HepG2 (cell line): ENCODE measurements at regions not wholly inside any gene's neighbourhood (a gene's known extent, or its start where the extent isn't known, plus 50 kb on each side); places are given as distances from the start of the nearest gene placed in this dataset.

Experiments used
- ATAC-seq: fragments of 200-7000 bp; cut with Tn5 transposase; 3 replicates; pipeline ENCODE4 v1.9.1; 2020; ENCODE audit warnings: mild to moderate bottlenecking, moderate library complexity
- BruUV-seq: library from RNA; stranded (reverse); fragments of 400-500 nt; replicated peaks from 2 replicates; lab custom pipeline; 2021; lab: Mats Ljungman, UMichigan
- CTCF ChIA-PET: fragments of 300-600 bp; formaldehyde crosslinking; extraction: SDS; loops from one replicate; lab custom pipeline; 2021; ENCODE audit warnings: low total read pairs, inconsistent platforms, low intra/inter-chr PET ratio; lab: Yijun Ruan, JAX
- POLR2A ChIA-PET: fragments of 350-600 bp; sonication (Branson Sonifier 250); formaldehyde crosslinking; loops from one replicate; lab custom pipeline; 2020; ENCODE audit warnings: antibody characterized with exemption, inconsistent platforms; lab: Yijun Ruan, JAX
- DNase-seq: peaks from one replicate; pipeline ENCODE4 v3.0.0-alpha.2; 2015; ENCODE audit warnings: low spot score
- FAIRE-seq: peaks from 3 replicates; lab custom pipeline; 2011; peaks lifted over from hg19 to GRCh38; lab: Jason Lieb, UNC
- H2AFZ ChIP-seq: one replicate; pipeline ENCODE4 v1.6.1; 2011; ENCODE audit warnings: low read length, inconsistent platforms
- H3K27ac ChIP-seq: fragments of 300-600 bp; 3 replicates; pipeline ENCODE4 v1.8.0; 2011; ENCODE audit warnings: mixed run types, mild to moderate bottlenecking, mixed read lengths, low read length, inconsistent platforms; ENCODE audit not compliant: insufficient read depth; ENCODE audit errors: extremely low read length
- H3K27me3 ChIP-seq, 2 experiments: fragments of 200-600 bp in 1 of 2; 2 replicates in 1 of 2; 3 replicates in 1 of 2; pipeline versions ENCODE4 v1.6.0 to v1.8.0; 2011; ENCODE audit warnings: low read length in 2 of 2, mild to moderate bottlenecking in 2 of 2, moderate library complexity in 2 of 2, inconsistent platforms in 1 of 2; ENCODE audit not compliant: insufficient read depth in 2 of 2, control insufficient read depth in 1 of 2
- H3K36me3 ChIP-seq, 2 experiments: fragments of 200-600 bp in 1 of 2; replicated peaks in 1 of 2; 2 replicates in 1 of 2; 3 replicates in 1 of 2; pipeline versions ENCODE4 v1.5.1 to v1.8.0; 2011; ENCODE audit warnings: low read length in 2 of 2, inconsistent platforms in 1 of 2; ENCODE audit not compliant: insufficient read depth in 2 of 2, control insufficient read depth in 1 of 2
- H3K4me1 ChIP-seq: 2 replicates; pipeline ENCODE4 v1.5.1; 2012; ENCODE audit warnings: low read length, inconsistent platforms; ENCODE audit not compliant: insufficient read depth
- H3K4me2 ChIP-seq: 2 replicates; pipeline ENCODE4 v1.6.0; 2011; ENCODE audit warnings: low read depth, low read length, inconsistent platforms
- H3K4me3 ChIP-seq, 3 experiments: fragments of 200-600 bp in 1 of 3; sonication (generic), shearing (Covaris generic) in 1 of 3; replicated peaks in 1 of 3; 2 replicates each; pipeline ENCODE4 v1.5.1; 2011 to 2016; ENCODE audit warnings: low read length in 3 of 3, inconsistent platforms in 2 of 3, low read depth in 2 of 3, mild to moderate bottlenecking in 2 of 3, control low read depth in 1 of 3, mixed read lengths in 1 of 3; ENCODE audit not compliant: insufficient read depth in 1 of 3
- H3K79me2 ChIP-seq: one replicate; pipeline ENCODE4 v1.6.1; 2011; ENCODE audit warnings: low read length, inconsistent platforms; ENCODE audit not compliant: insufficient read depth
- H3K9ac ChIP-seq: 2 replicates; pipeline ENCODE4 v1.6.0; 2011; ENCODE audit warnings: mild to moderate bottlenecking, low read depth, low read length, inconsistent platforms; ENCODE audit not compliant: insufficient read depth
- H3K9me3 ChIP-seq: 2 replicates; pipeline ENCODE4 v1.5.1; 2012; ENCODE audit warnings: mild to moderate bottlenecking, low read length
- H4K20me1 ChIP-seq: 2 replicates; pipeline ENCODE4 v1.6.0; 2011; ENCODE audit warnings: inconsistent platforms, mild to moderate bottlenecking, low read length, moderate library complexity; ENCODE audit not compliant: insufficient read depth
- MBNL3 ChIP-seq: fragments of 250-450 bp; sonication (Bioruptor Pico); conservative IDR thresholded peaks from 2 replicates; pipeline ENCODE4 v1.8.0; 2022; ENCODE audit warnings: mild to moderate bottlenecking, inconsistent platforms
- NONO ChIP-seq, 2 experiments: fragments of 450-650 bp in 1 of 2; sonication (generic) in 1 of 2; formaldehyde crosslinking in 1 of 2; IDR thresholded peaks in 1 of 2; conservative IDR thresholded peaks in 1 of 2; 2 replicates each; pipeline versions ENCODE4 v1.6.1 to v1.8.0; 2017 to 2022; ENCODE audit warnings: mild to moderate bottlenecking in 1 of 2, missing genetic modification reagents in 1 of 2, moderate library complexity in 1 of 2
- SNAPC2 ChIP-seq: sonication (generic); formaldehyde crosslinking; IDR thresholded peaks from 2 replicates; pipeline ENCODE4 v1.8.1; 2022; ENCODE audit warnings: mild to moderate bottlenecking, missing genetic modification reagents
- TAF15 ChIP-seq: fragments of 200-400 bp; formaldehyde crosslinking; IDR thresholded peaks from one replicate; pipeline ENCODE4 v1.6.1; 2018; ENCODE audit warnings: mild to moderate bottlenecking, low read depth, low read length; ENCODE audit not compliant: poor library complexity, severe bottlenecking
- ZC3H13 ChIP-seq: sonication (generic); formaldehyde crosslinking; IDR thresholded peaks from 2 replicates; pipeline ENCODE4 v1.8.1; 2023; ENCODE audit warnings: mild to moderate bottlenecking, missing genetic modification reagents, moderate library complexity
- ZFP36 ChIP-seq: fragments of 150-350 bp; IDR thresholded peaks from 2 replicates; pipeline ENCODE4 v1.6.1; 2018; ENCODE audit warnings: borderline replicate concordance, low read length, low read depth; ENCODE audit not compliant: partially characterized antibody
- ZNF367 ChIP-seq: sonication (generic); formaldehyde crosslinking; IDR thresholded peaks from 2 replicates; pipeline ENCODE4 v1.4.0; 2020; ENCODE audit warnings: missing genetic modification reagents, borderline replicate concordance
- ZNF512 ChIP-seq: sonication (generic); formaldehyde crosslinking; IDR thresholded peaks from 2 replicates; pipeline ENCODE4 v1.4.0; 2020; ENCODE audit warnings: mild to moderate bottlenecking, missing genetic modification reagents
- ZNF883 ChIP-seq: sonication (generic); formaldehyde crosslinking; IDR thresholded peaks from 2 replicates; pipeline ENCODE4 v1.5.1; 2020; ENCODE audit warnings: mild to moderate bottlenecking, missing genetic modification reagents; ENCODE audit errors: not compliant biosample characterization
- WGBS: methylation state at CpG from one replicate; pipeline ENCODE4 v1.1.6; 2017; ENCODE audit warnings: low lambda C conversion rate; 5-methylcytosine and 5-hydroxymethylcytosine counted together
- in situ Hi-C: cut with HindIII; loops from 2 replicates; pipeline ENCODE4 v1.10.0; 2017; ENCODE audit warnings: low pct_unique_long_range_greater_than_20kb; ENCODE audit not compliant: extremely low pct_ligation_motif_present
- intact Hi-C: fragments of 100-400 bp; cut with micrococcal nuclease; formaldehyde crosslinking; loops from one replicate; pipeline ENCODE4 v1.10.0; 2022; ENCODE audit not compliant: unreplicated experiment

- Histone ChIP-seq H3K9ac (no peak overlapping the region), H3K27ac (no peak overlapping the region), H4K20me1 (no peaks in the 10 kb centered on the region), H3K4me3 (no peak overlapping the region), H3K79me2 (no peaks in the 10 kb centered on the region), H2AFZ (no peak overlapping the region), H3K36me3 (no peaks in the 10 kb centered on the region), H3K4me2 (no peak overlapping the region), H3K27me3 (no peaks in the 10 kb centered on the region), H3K4me1 (no peaks in the 10 kb centered on the region), H3K9me3 (no peaks in the 10 kb centered on the region)
- ChIA-PET POLR2A (no interaction called here), CTCF (no interaction called here)
- DNase-seq (no peak), ATAC-seq (no peak), FAIRE-seq (no peak)
- in situ Hi-C loops: no loop called here
- intact Hi-C loops: no loop called here
- WGBS: 50% methylated on average over 1 of the region's 2 CpGs
- TF ChIP-seq ZNF367 (CRISPR knock-in tag) (no peak), ZNF512 (CRISPR knock-in tag) (no peak), ZNF883 (CRISPR knock-in tag) (no peak), ZFP36 (no peak), TAF15 (no peak), ZC3H13 (no peak), SNAPC2 (CRISPR knock-in tag) (no peak), MBNL3 (CRISPR knock-in tag) (no peak), NONO (IDR thresholded peaks at IDR 0.05) (no peak), NONO (CRISPR knock-in tag; conservative IDR thresholded peaks at IDR 0.05) (no peak)
- BruUV-seq: no TSS peak
These were observed 91.1 kb upstream of the SLC24A5 start for GRCh38 chr15:48029642-48030041.
